ENCODE measurements at regions not wholly inside any gene's neighbourhood (a gene's known extent, or its start where the extent isn't known, plus 50 kb on each side); places are given as distances from the start of the nearest gene placed in this dataset.

DNA sequence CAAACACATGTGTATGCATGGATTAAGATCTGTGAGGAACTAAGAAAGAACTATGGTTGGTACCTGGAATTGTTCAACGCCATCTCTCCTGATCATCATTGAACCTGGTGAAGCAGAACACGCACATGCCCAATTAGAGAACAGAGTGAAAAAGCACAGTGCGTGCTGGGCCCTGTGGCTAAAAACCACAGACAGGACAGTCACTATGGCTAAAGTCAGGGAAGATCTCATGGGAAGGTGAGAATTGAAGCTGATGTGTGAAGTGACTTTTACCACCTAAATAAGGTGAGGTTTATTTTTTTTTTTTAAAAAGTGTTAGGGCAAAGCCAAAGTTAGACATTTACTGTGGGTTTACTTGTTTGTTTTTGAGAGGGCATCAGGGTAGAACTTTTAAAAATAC, 215.0 kb downstream of the SLC38A4 start:
- no peaks in the 10 kb centered on the region for H3K9me3 ChIP-seq (ENCODE audit: insufficient read depth in 2 of 2, low read depth in 1 of 2, low read length in 1 of 2)
- H2AFZ ChIP-seq (ENCODE audit: low read length): no peak overlapping the region
- FAIRE-seq: no peak
- TF ChIP-seq GTF2F1 (IDR thresholded peaks at IDR 0.05; ENCODE audit: borderline replicate concordance, low read depth, low read length) (no peak), POLR2AphosphoS5 (IDR thresholded peaks at IDR 0.05; ENCODE audit: low read depth, low read length) (no peak), SAP30 (IDR thresholded peaks at IDR 0.05; ENCODE audit: insufficient read depth, insufficient replicate concordance, low read length) (no peak), GABPA (IDR thresholded peaks at IDR 0.05; ENCODE audit: borderline replicate concordance, insufficient read depth, low read length) (no peak), POLR2A (IDR thresholded peaks at IDR 0.05; ENCODE audit: control extremely low read depth in 1 of 2, low read depth in 2 of 2, low read length in 2 of 2) (no peak), POU5F1 (IDR thresholded peaks at IDR 0.05; ENCODE audit: low read depth, low read length) (no peak), CEBPB (IDR thresholded peaks at IDR 0.05; ENCODE audit: low read depth, low read length) (no peak), SRF (IDR thresholded peaks at IDR 0.05; ENCODE audit: low read depth, low read length) (no peak), SIN3A (conservative IDR thresholded peaks at IDR 0.05 in 1 of 2, IDR thresholded peaks at IDR 0.05 in 1 of 2; ENCODE audit: low read depth in 1 of 2, low read length in 2 of 2) (no peak), HDAC2 (IDR thresholded peaks at IDR 0.05; ENCODE audit: borderline replicate concordance in 1 of 2, low read depth in 2 of 2, low read length in 2 of 2) (no peak), CTBP2 (IDR thresholded peaks at IDR 0.05; ENCODE audit: borderline replicate concordance, insufficient read depth, insufficient read length, low read length) (no peak), BRCA1 (IDR thresholded peaks at IDR 0.05; ENCODE audit: low read depth, low read length) (no peak)
- TF ChIP-seq, protein P1, sequence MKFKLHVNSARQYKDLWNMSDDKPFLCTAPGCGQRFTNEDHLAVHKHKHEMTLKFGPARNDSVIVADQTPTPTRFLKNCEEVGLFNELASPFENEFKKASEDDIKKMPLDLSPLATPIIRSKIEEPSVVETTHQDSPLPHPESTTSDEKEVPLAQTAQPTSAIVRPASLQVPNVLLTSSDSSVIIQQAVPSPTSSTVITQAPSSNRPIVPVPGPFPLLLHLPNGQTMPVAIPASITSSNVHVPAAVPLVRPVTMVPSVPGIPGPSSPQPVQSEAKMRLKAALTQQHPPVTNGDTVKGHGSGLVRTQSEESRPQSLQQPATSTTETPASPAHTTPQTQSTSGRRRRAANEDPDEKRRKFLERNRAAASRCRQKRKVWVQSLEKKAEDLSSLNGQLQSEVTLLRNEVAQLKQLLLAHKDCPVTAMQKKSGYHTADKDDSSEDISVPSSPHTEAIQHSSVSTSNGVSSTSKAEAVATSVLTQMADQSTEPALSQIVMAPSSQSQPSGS (IDR thresholded peaks at IDR 0.05; ENCODE audit: low read length): no peak

More for the DNA sequence above, 215.0 kb downstream of the SLC38A4 start:
- Histone ChIP-seq H2BK20ac (ENCODE audit: low read length) (0 out of 2 replicates have a peak overlapping the region, but pooled peaks have one; percentile 51), H2BK5ac (ENCODE audit: low read depth, low read length) (no peak overlapping the region), H3K79me1 (ENCODE audit: low read depth, low read length) (no peaks in the 10 kb centered on the region), H3K4ac (replicated peaks; ENCODE audit: insufficient read length, low read depth, low read length) (no peak overlapping the region), H2AK5ac (ENCODE audit: low read depth, low read length) (no peak overlapping the region), H4K20me1 (replicated peaks in 1 of 2; ENCODE audit: control insufficient read depth in 1 of 2, insufficient read depth in 2 of 2, low read length in 2 of 2) (no peaks in the 10 kb centered on the region), H3K23ac (ENCODE audit: insufficient read length) (no peak overlapping the region), H3K4me1 (replicated peaks in 1 of 4; ENCODE audit: control insufficient read depth in 3 of 4, insufficient read depth in 4 of 4, low read length in 3 of 4) (0 out of 7 replicates have a peak, but pooled peaks cover 0 to 2% (median 0%) of the 10 kb centered on the region in 4 experiments), H3K56ac (replicated peaks; ENCODE audit: insufficient read length, low read depth, low read length) (no peak overlapping the region), H4K91ac (replicated peaks; ENCODE audit: insufficient read length, low read length) (no peak overlapping the region), H3K27me3 (replicated peaks in 1 of 4; ENCODE audit: control insufficient read depth in 3 of 4, extremely low read depth in 1 of 4, insufficient read depth in 3 of 4, low read length in 3 of 4) (no peaks in the 10 kb centered on the region), H3K14ac (ENCODE audit: insufficient read length) (no peak overlapping the region), H4K8ac (ENCODE audit: extremely low read depth, insufficient read depth, low read length) (no peak overlapping the region), H2BK120ac (replicated peaks; ENCODE audit: low read depth, low read length) (no peak overlapping the region), H3K9ac (replicated peaks in 1 of 4; ENCODE audit: extremely low read depth in 1 of 4, low read depth in 3 of 4, low read length in 3 of 4) (no peak overlapping the region), H3K18ac (ENCODE audit: extremely low read depth, low read length) (peak overlapping the region; percentile 62; the same call in 1 of the 2 replicates), H3K36me3 (ENCODE audit: control insufficient read depth in 2 of 4, insufficient read depth in 4 of 4, low read length in 3 of 4) (no peaks in the 10 kb centered on the region), H2BK12ac (ENCODE audit: low read depth, low read length) (no peak overlapping the region), H3K4me2 (ENCODE audit: insufficient read depth in 1 of 2, low read depth in 2 of 2, low read length in 2 of 2) (no peak overlapping the region), H3K79me2 (ENCODE audit: control insufficient read depth in 1 of 2, insufficient read depth in 2 of 2, low read length in 2 of 2) (no peaks in the 10 kb centered on the region), H4K5ac (ENCODE audit: insufficient read length, low read depth, low read length) (no peak overlapping the region), H3K23me2 (ENCODE audit: low read depth, low read length) (no peaks in the 10 kb centered on the region), H3K27ac (ENCODE audit: low read depth, low read length) (no peak overlapping the region), H2BK15ac (ENCODE audit: low read length) (no peak overlapping the region), H3K4me3 (ENCODE audit: extremely low read depth in 1 of 4, insufficient read depth in 2 of 4, low read depth in 3 of 4, low read length in 4 of 4) (no peak overlapping the region)
- DNase-seq (ENCODE audit: low read depth in 1 of 2, low spot score in 2 of 2): no peak
- ChIA-PET POLR2A (ENCODE audit: partially characterized antibody) (interaction anchor here (0.9 kb wide), 1 partner anchor 10 kb away, joined by 3 read pairs; no protein-coding TSS in a partner anchor), CTCF (ENCODE audit: partially characterized antibody) (no interaction called here)
- WGBS, 2 experiments (ENCODE audit: extremely low coverage in 1 of 2, insufficient coverage in 1 of 2, insufficient read length in 1 of 2, insufficient replicate concordance in 2 of 2, low coverage in 1 of 2, low lambda C conversion rate in 2 of 2, missing lambda C conversion rate in 1 of 2): 92% methylated on average over 3 of the region's 3 CpGs; no CpG with 5 or more reads in 1 of the 2 experiments
